SH-SY5Y (cell line): ENCODE measurements at regions not wholly inside any gene's neighbourhood (a gene's known extent, or its start where the extent isn't known, plus 50 kb on each side); places are given as distances from the start of the nearest gene placed in this dataset.

Experiments
- GATA2 ChIP-seq: IDR thresholded peaks from 2 replicates; pipeline ENCODE4 v1.6.1; 2011; ENCODE audit warnings: mild to moderate bottlenecking, low read depth, low read length
- GATA3 ChIP-seq: IDR thresholded peaks from 2 replicates; pipeline ENCODE4 v1.6.1; 2011; ENCODE audit warnings: low read depth, mild to moderate bottlenecking, low read length, moderate library complexity

DNA sequence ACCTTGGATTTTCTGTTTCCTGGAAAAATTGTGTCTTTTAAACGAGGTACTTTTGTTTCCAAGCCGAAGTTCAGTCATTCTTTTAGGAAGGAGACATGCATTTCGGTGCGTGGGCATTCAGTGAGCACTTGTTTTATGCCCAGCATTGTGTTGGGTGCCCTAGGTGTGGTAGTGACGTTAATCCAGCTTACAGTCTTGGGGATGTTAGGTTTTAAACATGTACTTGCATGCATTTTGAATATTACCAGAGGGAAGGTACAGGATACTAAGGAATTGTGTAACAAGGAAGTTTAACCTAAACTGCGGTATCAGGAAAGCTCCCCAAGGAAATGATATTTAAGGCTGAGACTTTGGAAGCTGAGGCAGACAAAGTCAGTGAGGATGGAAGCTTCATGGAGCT lies 66.3 kb downstream of the ARHGAP35 start:
- TF ChIP-seq GATA2, result no peak
- no peak for TF ChIP-seq GATA3
